Osteocyte (in vitro differentiated cells): ENCODE measurements at regions not wholly inside any gene's neighbourhood (a gene's known extent, or its start where the extent isn't known, plus 50 kb on each side); places are given as distances from the start of the nearest gene placed in this dataset.
"Not testable (repeated sequence)": the region's sequence is repeated elsewhere in the genome, so short reads cannot be mapped to it uniquely, and the experiment has no call there.

Source experiments
- DNase-seq: peaks from one replicate; pipeline ENCODE4 v3.0.0; 2021; ENCODE audit warnings: mixed read lengths; ENCODE audit not compliant: unreplicated experiment; ENCODE audit errors: extremely low spot score
- H3K27ac Mint-ChIP-seq: one replicate; pipeline ENCODE4 v1.8.0; 2021; ENCODE audit warnings: mild to moderate bottlenecking, mixed read lengths; ENCODE audit not compliant: unreplicated experiment
- H3K27me3 Mint-ChIP-seq: one replicate; pipeline ENCODE4 v1.8.0; 2021; ENCODE audit warnings: mixed read lengths; ENCODE audit not compliant: unreplicated experiment
- H3K36me3 Mint-ChIP-seq: one replicate; pipeline ENCODE4 v1.8.0; 2021; ENCODE audit warnings: mixed read lengths; ENCODE audit not compliant: unreplicated experiment
- H3K4me1 Mint-ChIP-seq: one replicate; pipeline ENCODE4 v1.8.0; 2021; ENCODE audit warnings: mixed read lengths; ENCODE audit not compliant: unreplicated experiment
- H3K4me3 Mint-ChIP-seq: one replicate; pipeline ENCODE4 v1.8.0; 2021; ENCODE audit warnings: mild to moderate bottlenecking, moderate library complexity, mixed read lengths; ENCODE audit not compliant: unreplicated experiment
- H3K9me3 Mint-ChIP-seq: one replicate; pipeline ENCODE4 v1.8.0; 2021; ENCODE audit warnings: mixed read lengths; ENCODE audit not compliant: unreplicated experiment
- TF ChIP-seq, protein P1 (sequence below): fragments of 200-600 bp; sonication (generic); IDR thresholded peaks from 2 replicates; pipeline ENCODE4 v1.5.0; 2021; ENCODE audit warnings: antibody characterized with exemption, mild to moderate bottlenecking, moderate library complexity

DNA sequence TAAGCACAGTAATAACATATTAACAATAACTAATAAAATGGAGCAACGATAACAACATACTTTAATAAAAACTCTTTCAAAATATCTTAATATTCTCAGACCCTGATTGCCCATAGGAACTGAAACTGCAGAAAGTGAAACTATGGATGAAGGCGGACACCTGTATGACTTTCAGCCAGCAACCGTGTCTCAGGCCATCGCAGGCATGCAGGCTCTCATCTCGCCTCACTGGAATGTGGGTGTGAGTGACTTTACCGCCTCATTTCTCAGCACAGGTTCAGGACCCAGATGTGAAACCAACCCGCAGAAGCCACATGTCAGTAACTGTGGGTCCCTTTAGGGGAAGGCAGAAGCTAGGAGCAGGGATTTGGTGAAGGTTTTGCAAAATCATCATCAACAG lies 539.1 kb downstream of the FAM181B start:
- TF ChIP-seq, protein P1, sequence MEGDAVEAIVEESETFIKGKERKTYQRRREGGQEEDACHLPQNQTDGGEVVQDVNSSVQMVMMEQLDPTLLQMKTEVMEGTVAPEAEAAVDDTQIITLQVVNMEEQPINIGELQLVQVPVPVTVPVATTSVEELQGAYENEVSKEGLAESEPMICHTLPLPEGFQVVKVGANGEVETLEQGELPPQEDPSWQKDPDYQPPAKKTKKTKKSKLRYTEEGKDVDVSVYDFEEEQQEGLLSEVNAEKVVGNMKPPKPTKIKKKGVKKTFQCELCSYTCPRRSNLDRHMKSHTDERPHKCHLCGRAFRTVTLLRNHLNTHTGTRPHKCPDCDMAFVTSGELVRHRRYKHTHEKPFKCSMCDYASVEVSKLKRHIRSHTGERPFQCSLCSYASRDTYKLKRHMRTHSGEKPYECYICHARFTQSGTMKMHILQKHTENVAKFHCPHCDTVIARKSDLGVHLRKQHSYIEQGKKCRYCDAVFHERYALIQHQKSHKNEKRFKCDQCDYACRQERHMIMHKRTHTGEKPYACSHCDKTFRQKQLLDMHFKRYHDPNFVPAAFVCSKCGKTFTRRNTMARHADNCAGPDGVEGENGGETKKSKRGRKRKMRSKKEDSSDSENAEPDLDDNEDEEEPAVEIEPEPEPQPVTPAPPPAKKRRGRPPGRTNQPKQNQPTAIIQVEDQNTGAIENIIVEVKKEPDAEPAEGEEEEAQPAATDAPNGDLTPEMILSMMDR: no peak
- no peak overlapping the region for H3K27ac Mint-ChIP-seq
- no peaks in the 10 kb centered on the region for H3K4me1 Mint-ChIP-seq
- peaks cover 4% of the 10 kb centered on the region for H3K27me3 Mint-ChIP-seq
- H3K9me3 Mint-ChIP-seq: no peaks in the 10 kb centered on the region
- H3K4me3 Mint-ChIP-seq: no peak overlapping the region
- DNase-seq: no peak
- H3K36me3 Mint-ChIP-seq: no peaks in the 10 kb centered on the region

DNA sequence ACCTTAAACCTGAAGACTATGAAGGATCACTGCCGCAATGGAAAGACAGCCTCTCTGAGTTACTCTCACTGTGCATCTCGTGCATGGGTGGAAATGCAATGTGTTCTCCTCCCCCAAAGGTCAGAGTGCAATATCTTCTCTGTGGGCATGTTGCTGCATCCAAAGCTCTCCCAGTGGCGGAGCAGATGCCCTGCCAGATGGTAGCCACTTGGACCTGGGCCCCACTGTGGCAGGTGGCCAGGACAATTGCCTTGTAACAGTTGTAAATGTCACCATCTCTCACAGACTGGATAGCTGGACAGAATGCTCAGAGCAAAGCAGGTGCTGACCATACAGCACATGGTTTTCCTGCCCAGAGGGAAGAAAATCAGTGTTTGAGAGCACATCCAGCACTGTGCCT lies 542.0 kb downstream of the FAM181B start:
- Mint-ChIP-seq H3K4me1 (no peaks in the 10 kb centered on the region), H3K27ac (no peak overlapping the region), H3K27me3 (peaks cover 5% of the 10 kb centered on the region), H3K4me3 (no peak overlapping the region), H3K36me3 (no peaks in the 10 kb centered on the region), H3K9me3 (no peaks in the 10 kb centered on the region)
- DNase-seq: no peak
- TF ChIP-seq, protein P1: no peak

DNA sequence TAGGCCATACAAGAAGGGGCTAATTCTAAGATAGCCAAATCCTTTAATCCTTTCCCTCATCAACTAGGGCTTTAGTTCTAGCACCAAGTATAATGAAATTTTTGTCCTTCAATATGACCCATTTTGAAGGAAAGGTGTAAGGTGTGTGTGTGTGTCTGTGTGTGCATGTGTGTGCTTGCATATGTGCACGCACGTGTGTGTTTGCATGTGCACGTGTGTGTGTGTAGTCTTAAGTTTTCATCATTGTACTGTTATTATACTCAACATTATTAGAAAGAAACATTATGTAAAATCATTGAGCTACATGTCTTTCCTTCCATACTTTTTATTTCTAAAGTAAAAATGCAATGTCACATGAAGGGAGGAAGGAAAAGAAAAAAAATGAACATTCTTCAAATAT lies 547.7 kb downstream of the FAM181B start:
- Mint-ChIP-seq H3K9me3 (no peaks in the 10 kb centered on the region), H3K36me3 (no peaks in the 10 kb centered on the region), H3K27ac (no peak overlapping the region), H3K4me3 (no peak overlapping the region), H3K4me1 (no peaks in the 10 kb centered on the region), H3K27me3 (peaks cover 2% of the 10 kb centered on the region)
- TF ChIP-seq, protein P1: no peak
- no peak for DNase-seq

DNA sequence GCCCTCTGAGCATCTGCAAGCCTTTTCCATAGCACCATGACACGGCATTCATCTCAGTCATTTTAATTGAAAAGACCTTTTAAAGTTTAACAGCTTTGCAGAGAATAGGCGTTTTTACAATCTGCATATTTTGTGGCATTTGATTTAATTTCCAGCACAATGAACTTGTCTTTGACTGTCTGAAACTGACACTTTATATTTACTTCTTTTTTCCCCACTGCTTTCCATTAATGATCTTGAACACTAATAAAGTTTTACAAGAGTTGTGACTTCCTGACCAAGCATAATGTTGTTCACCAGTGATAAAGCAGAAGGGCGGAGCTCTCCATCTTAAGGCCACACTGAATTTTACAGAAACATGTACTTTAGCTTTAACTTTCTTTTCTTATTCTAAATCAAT lies 548.7 kb downstream of the FAM181B start:
- Mint-ChIP-seq H3K4me1 (no peaks in the 10 kb centered on the region), H3K9me3 (no peaks in the 10 kb centered on the region), H3K27me3 (peaks cover 2% of the 10 kb centered on the region), H3K4me3 (no peak overlapping the region), H3K27ac (no peak overlapping the region), H3K36me3 (no peaks in the 10 kb centered on the region)
- TF ChIP-seq, protein P1: no peak
- DNase-seq: no peak

DNA sequence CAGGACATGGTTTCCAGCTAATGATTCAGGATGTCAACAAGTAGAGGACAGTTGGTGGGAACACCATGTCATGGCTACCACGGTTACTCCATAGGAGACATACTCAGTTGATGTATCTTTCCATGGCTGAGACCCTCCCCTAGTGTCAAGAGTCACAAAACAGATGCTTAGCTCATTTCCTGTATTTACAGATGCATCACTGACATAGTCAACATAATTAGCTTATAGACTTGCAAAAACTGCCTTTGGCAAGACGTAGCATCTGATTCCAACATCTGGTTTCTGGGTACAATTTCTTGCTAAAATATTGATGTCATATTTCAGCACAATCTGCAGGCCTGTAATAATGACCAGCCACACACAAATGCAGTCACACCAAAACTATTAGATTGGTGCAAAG lies 550.3 kb downstream of the FAM181B start:
- Mint-ChIP-seq H3K36me3 (no peaks in the 10 kb centered on the region), H3K27ac (no peak overlapping the region)

DNA sequence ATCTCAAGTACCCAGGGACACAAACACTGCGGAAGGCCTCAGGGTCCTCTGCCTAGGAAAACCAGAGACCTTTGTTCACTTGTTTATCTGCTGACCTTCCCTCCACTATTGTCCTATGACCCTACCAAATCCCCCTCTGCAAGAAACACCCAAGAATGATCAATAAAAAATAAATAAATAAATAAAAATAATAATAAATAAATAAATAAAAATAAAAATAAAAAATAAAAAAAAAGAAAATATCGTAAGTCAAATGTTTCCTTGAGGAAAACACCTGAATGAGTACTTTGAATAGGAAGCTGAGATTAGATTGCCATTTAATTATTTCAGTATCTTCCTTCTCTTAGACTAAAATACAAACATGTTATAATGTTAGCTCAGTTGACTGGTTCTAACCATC lies 551.0 kb downstream of the FAM181B start:
- not testable (repeated sequence) for H3K27me3 Mint-ChIP-seq, H3K9me3 Mint-ChIP-seq, H3K27ac Mint-ChIP-seq, H3K4me3 Mint-ChIP-seq, H3K36me3 Mint-ChIP-seq, DNase-seq, H3K4me1 Mint-ChIP-seq

More for the DNA sequence above, 550.3 kb downstream of the FAM181B start:
- TF ChIP-seq, protein P1: no peak
- H3K4me3 Mint-ChIP-seq: no peak overlapping the region
- no peaks in the 10 kb centered on the region for H3K4me1 Mint-ChIP-seq
- no peaks in the 10 kb centered on the region for H3K9me3 Mint-ChIP-seq
- DNase-seq: no peak
- no peaks in the 10 kb centered on the region for H3K27me3 Mint-ChIP-seq

DNA sequence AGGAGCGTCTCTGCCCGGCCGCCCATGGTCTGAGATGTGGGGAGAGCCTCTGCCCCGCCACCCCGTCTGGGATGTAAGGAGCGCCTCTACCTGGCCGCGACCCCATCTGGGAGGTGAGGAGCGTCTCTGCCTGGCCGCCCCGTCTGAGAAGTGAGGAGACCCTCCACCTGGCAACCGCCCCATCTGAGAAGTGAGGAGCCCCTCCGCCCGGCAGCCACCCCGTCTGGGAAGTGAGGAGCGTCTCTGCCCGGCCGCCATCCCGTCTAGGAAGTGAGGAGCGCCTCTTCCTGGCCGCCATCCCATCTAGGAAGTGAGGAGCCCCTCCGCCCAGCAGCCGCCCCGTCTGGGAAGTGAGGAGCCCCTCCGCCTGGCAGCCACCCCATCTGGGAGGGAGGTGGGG lies 551.9 kb downstream of the FAM181B start:
- not testable (repeated sequence) for H3K27ac Mint-ChIP-seq, H3K4me3 Mint-ChIP-seq, H3K27me3 Mint-ChIP-seq, H3K4me1 Mint-ChIP-seq, H3K9me3 Mint-ChIP-seq, DNase-seq, H3K36me3 Mint-ChIP-seq
